ENCODE measurements at regions not wholly inside any gene's neighbourhood (a gene's known extent, or its start where the extent isn't known, plus 50 kb on each side); places are given as distances from the start of the nearest gene placed in this dataset.

DNA sequence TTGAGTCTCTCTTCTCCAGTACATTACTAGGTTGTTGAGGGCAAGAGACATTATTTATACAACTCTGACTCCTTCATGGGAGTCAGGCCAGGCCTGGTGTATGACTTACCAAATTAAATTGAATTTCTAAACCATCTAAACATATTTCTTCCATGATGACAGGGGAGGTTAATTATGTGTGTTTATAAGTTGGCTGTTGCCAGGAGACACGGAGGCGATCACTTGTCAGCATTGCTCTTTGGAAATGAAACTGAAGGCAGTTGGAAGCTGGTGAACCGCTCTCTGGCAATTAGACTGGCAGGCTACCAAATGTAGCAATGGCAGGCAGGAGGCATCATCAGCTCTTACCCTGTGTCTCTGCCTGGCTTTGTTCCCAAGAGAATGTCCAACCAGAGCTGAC lies 241.4 kb downstream of the KCNS3 start:
- Histone ChIP-seq H3K9me3 (no peaks in the 10 kb centered on the region), H3K4me1 (no peaks in the 10 kb centered on the region), H3K27me3 (no peaks in the 10 kb centered on the region), H3K27ac (no peak overlapping the region), H3K4me3 (no peak overlapping the region), H3K36me3 (no peaks in the 10 kb centered on the region)
- no peak for DNase-seq
- intact Hi-C loops (cut with DNase I; ENCODE audit: low total_unique reads): no loop called here
- TF ChIP-seq, protein P1, sequence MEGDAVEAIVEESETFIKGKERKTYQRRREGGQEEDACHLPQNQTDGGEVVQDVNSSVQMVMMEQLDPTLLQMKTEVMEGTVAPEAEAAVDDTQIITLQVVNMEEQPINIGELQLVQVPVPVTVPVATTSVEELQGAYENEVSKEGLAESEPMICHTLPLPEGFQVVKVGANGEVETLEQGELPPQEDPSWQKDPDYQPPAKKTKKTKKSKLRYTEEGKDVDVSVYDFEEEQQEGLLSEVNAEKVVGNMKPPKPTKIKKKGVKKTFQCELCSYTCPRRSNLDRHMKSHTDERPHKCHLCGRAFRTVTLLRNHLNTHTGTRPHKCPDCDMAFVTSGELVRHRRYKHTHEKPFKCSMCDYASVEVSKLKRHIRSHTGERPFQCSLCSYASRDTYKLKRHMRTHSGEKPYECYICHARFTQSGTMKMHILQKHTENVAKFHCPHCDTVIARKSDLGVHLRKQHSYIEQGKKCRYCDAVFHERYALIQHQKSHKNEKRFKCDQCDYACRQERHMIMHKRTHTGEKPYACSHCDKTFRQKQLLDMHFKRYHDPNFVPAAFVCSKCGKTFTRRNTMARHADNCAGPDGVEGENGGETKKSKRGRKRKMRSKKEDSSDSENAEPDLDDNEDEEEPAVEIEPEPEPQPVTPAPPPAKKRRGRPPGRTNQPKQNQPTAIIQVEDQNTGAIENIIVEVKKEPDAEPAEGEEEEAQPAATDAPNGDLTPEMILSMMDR (IDR thresholded peaks at IDR 0.05): no peak
- no peak for TF ChIP-seq POLR2A (IDR thresholded peaks at IDR 0.05)

DNA sequence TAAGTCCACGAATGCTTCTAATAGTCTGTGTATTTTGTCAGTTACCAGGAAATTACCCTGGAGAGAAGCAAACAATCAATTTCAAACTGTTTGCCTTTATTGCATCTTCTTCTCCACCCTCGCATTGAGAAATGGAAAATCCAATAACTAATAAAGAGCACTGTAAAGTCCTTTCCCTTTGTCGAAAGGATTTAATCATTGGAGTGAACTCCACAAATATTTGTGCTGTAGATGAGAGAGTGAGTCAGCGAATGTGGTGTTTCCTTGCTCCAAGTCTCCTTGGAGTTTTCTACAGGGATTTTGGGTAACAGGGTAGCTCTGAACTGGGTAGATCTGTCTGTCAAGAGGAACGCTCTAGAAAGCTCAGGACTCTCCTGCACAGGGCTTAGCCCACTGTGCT lies 240.2 kb downstream of the KCNS3 start:
- Histone ChIP-seq H3K27ac (no peak overlapping the region), H3K4me3 (no peak overlapping the region), H3K9me3 (no peaks in the 10 kb centered on the region), H3K36me3 (no peaks in the 10 kb centered on the region), H3K27me3 (no peaks in the 10 kb centered on the region), H3K4me1 (no peaks in the 10 kb centered on the region)
- TF ChIP-seq, protein P1 (IDR thresholded peaks at IDR 0.05): no peak
- no peak for TF ChIP-seq POLR2A (IDR thresholded peaks at IDR 0.05)
- intact Hi-C loops (cut with DNase I; ENCODE audit: low total_unique reads): no loop called here
- no peak for DNase-seq

DNA sequence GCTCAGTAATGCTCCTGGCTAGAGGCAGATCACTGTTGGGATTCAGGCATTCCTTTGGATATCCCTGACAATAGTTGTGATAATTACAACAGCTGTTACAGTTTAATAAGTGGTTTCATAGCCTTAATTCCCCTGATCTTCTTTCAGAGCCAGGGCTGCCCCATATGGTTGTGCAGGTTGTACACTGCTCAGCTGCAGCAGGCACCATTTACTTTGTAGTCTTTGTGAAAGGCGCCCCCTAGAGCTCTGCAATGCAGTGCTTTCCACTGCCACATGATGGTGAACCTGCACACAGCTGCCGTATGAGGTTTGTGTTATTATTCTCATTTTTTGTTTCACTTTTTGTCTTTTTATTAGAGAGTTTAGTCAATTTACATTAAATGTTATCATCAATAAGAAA lies 239.1 kb downstream of the KCNS3 start:
- Histone ChIP-seq H3K36me3 (no peaks in the 10 kb centered on the region), H3K9me3 (no peaks in the 10 kb centered on the region), H3K27me3 (no peaks in the 10 kb centered on the region), H3K27ac (no peak overlapping the region), H3K4me3 (no peak overlapping the region), H3K4me1 (no peaks in the 10 kb centered on the region)
- TF ChIP-seq, protein P1 (IDR thresholded peaks at IDR 0.05): no peak
- TF ChIP-seq POLR2A (IDR thresholded peaks at IDR 0.05): no peak
- DNase-seq: no peak
- intact Hi-C loops (cut with DNase I; ENCODE audit: low total_unique reads): no loop called here

DNA sequence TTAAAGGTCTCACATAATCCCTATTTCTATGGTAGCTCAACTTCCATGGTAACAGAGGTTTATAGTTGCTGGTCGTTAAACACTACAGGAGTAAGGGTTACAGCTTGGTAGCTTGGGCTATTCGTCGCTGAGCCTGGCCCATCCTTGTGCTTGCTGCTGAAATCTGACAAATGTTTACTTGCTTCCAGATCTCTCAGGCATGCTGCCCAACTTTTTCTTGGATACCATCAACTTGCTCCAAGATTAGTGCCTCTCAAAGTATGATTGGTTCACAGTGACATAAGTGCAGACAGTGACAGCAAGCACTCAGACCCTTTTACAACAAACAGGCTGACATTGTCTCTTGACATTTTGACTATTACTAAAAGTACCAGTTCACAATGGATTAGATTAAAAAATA lies 231.8 kb downstream of the KCNS3 start:
- no peak for TF ChIP-seq POLR2A (IDR thresholded peaks at IDR 0.05)
- TF ChIP-seq, protein P1 (IDR thresholded peaks at IDR 0.05): no peak
- DNase-seq: no peak
- intact Hi-C loops (cut with DNase I; ENCODE audit: low total_unique reads): no loop called here

DNA sequence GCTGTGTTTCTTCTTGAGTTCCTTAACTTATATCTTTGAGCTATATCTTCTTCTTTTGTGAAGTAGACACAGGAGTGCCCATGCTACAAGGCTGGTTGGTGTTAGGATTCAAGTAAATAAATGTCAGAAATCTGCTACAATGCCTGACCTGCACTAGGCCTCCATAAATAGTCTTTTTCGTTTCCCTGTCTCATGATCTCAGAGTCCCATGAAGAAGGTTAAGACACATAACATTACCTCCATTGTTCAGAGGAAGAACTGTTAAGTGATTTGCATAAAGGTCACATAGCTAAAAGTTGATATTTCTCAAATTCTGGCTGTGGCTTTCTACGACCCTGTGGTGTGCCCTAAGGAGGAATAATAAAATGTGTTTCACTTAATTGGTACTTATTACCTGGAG lies 228.4 kb downstream of the KCNS3 start:
- H3K27ac ChIP-seq: no peak overlapping the region
- H3K4me3 ChIP-seq: no peak overlapping the region
- no peaks in the 10 kb centered on the region for H3K4me1 ChIP-seq
- DNase-seq: no peak
- H3K36me3 ChIP-seq: no peaks in the 10 kb centered on the region
- H3K9me3 ChIP-seq: no peaks in the 10 kb centered on the region
- H3K27me3 ChIP-seq: no peaks in the 10 kb centered on the region
- TF ChIP-seq, protein P1 (IDR thresholded peaks at IDR 0.05): no peak
- no peak for TF ChIP-seq POLR2A (IDR thresholded peaks at IDR 0.05)
- intact Hi-C loops (cut with DNase I; ENCODE audit: low total_unique reads): no loop called here

More for the DNA sequence above, 231.8 kb downstream of the KCNS3 start:
- no peaks in the 10 kb centered on the region for H3K9me3 ChIP-seq
- no peaks in the 10 kb centered on the region for H3K27me3 ChIP-seq
- H3K36me3 ChIP-seq: no peaks in the 10 kb centered on the region
- H3K4me1 ChIP-seq: no peaks in the 10 kb centered on the region
- no peak overlapping the region for H3K4me3 ChIP-seq
- no peak overlapping the region for H3K27ac ChIP-seq
